HEK293 (cell line): ENCODE measurements at regions not wholly inside any gene's neighbourhood (a gene's known extent, or its start where the extent isn't known, plus 50 kb on each side); places are given as distances from the start of the nearest gene placed in this dataset.

Experiments used
- CTCF ChIA-PET: fragments of 350-600 bp; formaldehyde crosslinking; extraction: SDS; loops from one replicate; lab custom pipeline; 2021; ENCODE audit warnings: antibody characterized with exemption; lab: Yijun Ruan, JAX
- POLR2A ChIA-PET: fragments of 300-600 bp; formaldehyde crosslinking; extraction: SDS; loops from one replicate; lab custom pipeline; 2020; ENCODE audit warnings: antibody characterized with exemption, inconsistent platforms; lab: Yijun Ruan, JAX
- H3K27ac ChIP-seq: fragments of 200-500 bp; sonication (Bioruptor generic); 2 replicates; pipeline ENCODE4 v1.5.1; 2014; ENCODE audit warnings: low read depth, low read length, control low read depth, inconsistent platforms; ENCODE audit errors: extremely low read depth
- H3K36me3 ChIP-seq, 2 experiments: fragments of 200-500 bp in 1 of 2; sonication (Bioruptor generic) in 1 of 2; 1 replicate in 1 of 2; 2 replicates in 1 of 2; pipeline ENCODE4 v1.5.1; 2014 to 2017; ENCODE audit warnings: inconsistent platforms in 2 of 2, low read length in 2 of 2; ENCODE audit not compliant: control insufficient read depth in 2 of 2, insufficient read depth in 1 of 2
- H3K4me1 ChIP-seq: fragments of 200-500 bp; sonication (Bioruptor generic); 2 replicates; pipeline ENCODE4 v1.5.1; 2014; ENCODE audit warnings: mild to moderate bottlenecking, low read length, inconsistent platforms; ENCODE audit not compliant: control insufficient read depth, insufficient read depth
- H3K4me3 ChIP-seq: 2 replicates; pipeline ENCODE4 v1.5.1; 2011; ENCODE audit warnings: low read depth, mild to moderate bottlenecking, control low read depth, low read length, moderate library complexity
- H3K9me3 ChIP-seq: fragments of 200-500 bp; sonication (Bioruptor generic); 2 replicates; pipeline ENCODE4 v1.5.1; 2014; ENCODE audit warnings: low read depth, low read length, inconsistent platforms; ENCODE audit not compliant: control insufficient read depth, insufficient read depth
- BCL11A ChIP-seq: fragments of 450-650 bp; formaldehyde crosslinking; IDR thresholded peaks from 2 replicates; pipeline ENCODE4 v1.5.1; 2016; ENCODE audit warnings: low read depth, missing biosample characterization, missing genetic modification characterization
- GFI1B ChIP-seq: fragments of 450-650 bp; formaldehyde crosslinking; IDR thresholded peaks from 2 replicates; pipeline ENCODE4 v1.5.1; 2016; ENCODE audit warnings: missing biosample characterization, missing genetic modification characterization
- HOXA7 ChIP-seq: sonication (generic); formaldehyde crosslinking; IDR thresholded peaks from 2 replicates; pipeline ENCODE4 v1.8.1; 2022; ENCODE audit warnings: missing genetic modification reagents, borderline replicate concordance
- IKZF3 ChIP-seq: fragments of 450-650 bp; IDR thresholded peaks from 2 replicates; pipeline ENCODE4 v1.5.0; 2018; ENCODE audit warnings: missing biosample characterization, mild to moderate bottlenecking, missing genetic modification characterization, moderate library complexity
- OSR2 ChIP-seq: fragments of 450-650 bp; formaldehyde crosslinking; IDR thresholded peaks from 2 replicates; pipeline ENCODE4 v1.5.1; 2016; ENCODE audit warnings: missing biosample characterization, missing genetic modification characterization
- SALL2 ChIP-seq: fragments of 450-650 bp; formaldehyde crosslinking; IDR thresholded peaks from 2 replicates; pipeline ENCODE4 v1.5.0; 2017; ENCODE audit warnings: missing biosample characterization, mild to moderate bottlenecking, missing genetic modification characterization, borderline replicate concordance
- ZNF146 ChIP-seq: fragments of 450-650 bp; formaldehyde crosslinking; IDR thresholded peaks from 2 replicates; pipeline ENCODE4 v1.5.1; 2016; ENCODE audit warnings: missing biosample characterization, missing genetic modification characterization
- ZNF174 ChIP-seq: fragments of 450-650 bp; formaldehyde crosslinking; IDR thresholded peaks from 2 replicates; pipeline ENCODE4 v1.5.0; 2017; ENCODE audit warnings: missing biosample characterization, mild to moderate bottlenecking, missing genetic modification characterization
- ZNF202 ChIP-seq: fragments of 450-650 bp; formaldehyde crosslinking; IDR thresholded peaks from 2 replicates; pipeline ENCODE4 v1.5.1; 2016; ENCODE audit warnings: missing biosample characterization, missing genetic modification characterization, borderline replicate concordance
- ZNF24 ChIP-seq: fragments of 450-650 bp; formaldehyde crosslinking; IDR thresholded peaks from 2 replicates; pipeline ENCODE4 v1.5.1; 2016; ENCODE audit warnings: missing biosample characterization, missing genetic modification characterization
- ZNF274 ChIP-seq, 2 experiments: fragments of 200-500 bp in 1 of 2; fragments of 450-650 bp in 1 of 2; sonication (Bioruptor generic) in 1 of 2; formaldehyde crosslinking in 1 of 2; IDR thresholded peaks; 2 replicates each; pipeline versions ENCODE4 v1.5.1 to v1.6.1; 2014 to 2016; ENCODE audit warnings: borderline replicate concordance in 1 of 2, inconsistent platforms in 1 of 2, low read length in 1 of 2, missing biosample characterization in 1 of 2, missing genetic modification characterization in 1 of 2
- ZNF292 ChIP-seq: fragments of 450-650 bp; formaldehyde crosslinking; IDR thresholded peaks from 2 replicates; pipeline ENCODE4 v1.5.1; 2016; ENCODE audit warnings: low read depth, missing biosample characterization, missing genetic modification characterization, borderline replicate concordance
- ZNF311 ChIP-seq: fragments of 450-650 bp; formaldehyde crosslinking; IDR thresholded peaks from 2 replicates; pipeline ENCODE4 v1.5.1; 2017; ENCODE audit warnings: missing biosample characterization, missing genetic modification characterization, borderline replicate concordance
- ZNF37A ChIP-seq: fragments of 450-650 bp; IDR thresholded peaks from 2 replicates; pipeline ENCODE4 v1.5.1; 2018; ENCODE audit warnings: missing biosample characterization, missing genetic modification characterization
- ZNF426 ChIP-seq: fragments of 450-650 bp; formaldehyde crosslinking; IDR thresholded peaks from 2 replicates; pipeline ENCODE4 v1.5.1; 2017; ENCODE audit warnings: missing biosample characterization, missing genetic modification characterization, mild to moderate bottlenecking, inconsistent platforms, moderate library complexity
- ZNF529 ChIP-seq: fragments of 450-650 bp; formaldehyde crosslinking; IDR thresholded peaks from 2 replicates; pipeline ENCODE4 v1.5.1; 2017; ENCODE audit warnings: missing genetic modification characterization, missing biosample characterization; ENCODE audit not compliant: insufficient replicate concordance
- ZNF571 ChIP-seq: fragments of 450-650 bp; formaldehyde crosslinking; IDR thresholded peaks from 2 replicates; pipeline ENCODE4 v1.5.0; 2017; ENCODE audit warnings: missing biosample characterization, missing genetic modification characterization
- ZNF626 ChIP-seq: fragments of 450-650 bp; sonication (Bioruptor Pico); formaldehyde crosslinking; IDR thresholded peaks from 2 replicates; pipeline ENCODE4 v1.5.1; 2018; ENCODE audit warnings: missing biosample characterization, missing genetic modification characterization, inconsistent platforms
- ZNF777 ChIP-seq: fragments of 450-650 bp; formaldehyde crosslinking; IDR thresholded peaks from 2 replicates; pipeline ENCODE4 v1.5.1; 2017; ENCODE audit warnings: missing biosample characterization, missing genetic modification characterization, borderline replicate concordance
- ZNF837 ChIP-seq: fragments of 450-650 bp; formaldehyde crosslinking; IDR thresholded peaks from 2 replicates; pipeline ENCODE4 v1.5.1; 2016; ENCODE audit warnings: missing biosample characterization, missing genetic modification characterization
- TF ChIP-seq, protein P1 (sequence below): fragments of 450-650 bp; formaldehyde crosslinking; IDR thresholded peaks from 2 replicates; pipeline ENCODE4 v1.5.1; 2016; ENCODE audit warnings: missing biosample characterization, missing genetic modification characterization
- TF ChIP-seq, protein P2 (sequence below): sonication (generic); formaldehyde crosslinking; IDR thresholded peaks from 2 replicates; pipeline ENCODE4 v1.8.1; 2022; ENCODE audit warnings: mild to moderate bottlenecking, moderate library complexity, missing genetic modification reagents
- TF ChIP-seq, protein P3 (sequence below): IDR thresholded peaks from 2 replicates; pipeline ENCODE4 v1.6.1; 2011; ENCODE audit warnings: mild to moderate bottlenecking, low read depth, low read length, borderline replicate concordance
- TF ChIP-seq, protein P4 (sequence below): fragments of 450-650 bp; formaldehyde crosslinking; IDR thresholded peaks from 2 replicates; pipeline ENCODE4 v1.5.1; 2016; ENCODE audit warnings: missing biosample characterization, missing genetic modification characterization

DNA sequence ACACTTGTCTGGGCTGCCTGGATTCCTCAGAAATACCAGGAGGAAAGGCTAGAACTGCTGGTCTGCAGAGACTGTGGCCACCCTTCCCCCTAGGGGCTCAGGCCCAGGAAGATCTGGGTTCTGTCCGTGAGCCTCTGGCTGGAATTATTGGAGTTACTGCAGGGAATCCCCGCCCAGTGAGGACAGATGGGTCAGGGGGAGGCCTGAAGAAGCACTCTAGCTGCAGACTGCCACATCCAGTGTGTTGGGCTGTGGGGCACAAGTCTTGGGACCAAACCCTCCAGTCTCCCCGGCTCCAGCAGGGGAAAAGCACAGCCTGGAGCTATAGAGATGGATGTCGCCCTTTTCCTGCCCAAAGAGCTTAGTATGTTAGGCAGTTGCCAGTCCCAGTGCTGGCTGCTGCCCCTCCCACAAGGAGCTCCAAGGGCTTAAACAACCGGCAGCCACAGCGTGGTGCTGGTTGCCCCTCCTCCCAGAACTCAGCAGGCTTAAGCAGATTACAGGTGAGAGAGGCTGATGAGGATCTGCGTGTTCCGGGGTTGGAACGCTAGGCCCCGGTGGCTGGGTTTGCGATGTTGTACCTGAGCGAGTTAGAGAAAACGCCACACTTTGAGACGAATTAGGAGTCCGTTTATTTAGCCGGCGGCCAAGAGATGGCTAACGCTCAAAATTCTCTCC, 255.5 kb upstream of the LRRC7 start:
- TF ChIP-seq, protein P1, sequence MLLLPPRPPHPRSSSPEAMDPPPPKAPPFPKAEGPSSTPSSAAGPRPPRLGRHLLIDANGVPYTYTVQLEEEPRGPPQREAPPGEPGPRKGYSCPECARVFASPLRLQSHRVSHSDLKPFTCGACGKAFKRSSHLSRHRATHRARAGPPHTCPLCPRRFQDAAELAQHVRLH, result no peak
- TF ChIP-seq ZNF202 (no peak), ZNF146 (no peak), SALL2 (tag by site-specific recombination) (no peak)
- Histone ChIP-seq H3K4me3 (no peak overlapping the region), H3K27ac (no peak overlapping the region), H3K4me1 (no peaks in the 10 kb centered on the region), H3K9me3 (no peaks in the 10 kb centered on the region), H3K36me3 (no peaks in the 10 kb centered on the region)
- POLR2A ChIA-PET, result no interaction called here
- CTCF ChIA-PET, result interaction anchor here (0.7 kb wide), 1 partner anchor 44 kb away, joined by 3 read pairs; no protein-coding TSS in a partner anchor

DNA sequence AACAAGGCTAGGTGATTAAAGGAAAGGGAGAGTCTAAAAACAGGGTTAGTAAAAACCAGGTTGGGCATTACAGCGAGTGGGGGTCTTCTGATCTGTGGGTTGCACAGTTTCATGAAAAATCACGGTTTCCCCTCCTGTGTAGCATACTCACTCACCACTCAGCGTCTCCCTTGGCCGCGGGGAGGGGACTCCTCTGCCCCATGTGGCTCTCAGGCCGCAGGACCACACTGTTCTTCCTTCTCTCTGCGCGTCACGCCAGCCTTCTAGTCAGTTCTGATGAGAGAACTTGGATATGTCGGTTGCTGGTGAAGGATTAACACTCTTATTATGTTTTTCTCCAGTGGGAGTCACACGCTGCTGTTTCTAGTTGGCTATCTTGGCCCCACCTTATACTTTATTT, 254.6 kb upstream of the LRRC7 start:
- CTCF ChIA-PET, result interaction anchor here (0.7 kb wide), 1 partner anchor 43 kb away, joined by 3 read pairs; no protein-coding TSS in a partner anchor
- H3K4me1 ChIP-seq, result no peaks in the 10 kb centered on the region

DNA sequence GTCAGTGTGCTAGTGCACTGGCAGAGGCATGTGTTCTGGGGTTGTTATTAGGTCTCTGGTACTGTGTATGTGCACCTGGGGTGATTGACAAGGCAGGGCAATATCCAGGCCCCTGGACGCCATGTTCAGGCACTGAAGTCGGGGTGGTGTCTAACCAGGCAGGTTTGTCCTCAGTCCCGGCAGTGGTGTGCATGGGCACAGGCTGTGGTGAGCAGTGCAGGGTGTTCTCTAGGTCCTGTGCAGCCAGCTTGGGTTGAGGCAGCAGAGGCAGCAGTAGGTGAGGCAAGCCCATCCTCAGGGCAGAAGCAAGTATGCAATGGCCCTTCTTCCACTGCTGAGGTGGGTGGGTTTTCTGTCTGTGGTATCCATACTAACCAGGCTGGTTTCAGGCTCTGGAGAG, 252.3 kb upstream of the LRRC7 start:
- ChIA-PET POLR2A (no interaction called here), CTCF (no interaction called here)
- TF ChIP-seq OSR2 (tag by site-specific recombination), result no peak
- Histone ChIP-seq H3K4me1 (no peaks in the 10 kb centered on the region), H3K9me3 (no peaks in the 10 kb centered on the region), H3K4me3 (no peak overlapping the region), H3K27ac (no peak overlapping the region), H3K36me3 (no peaks in the 10 kb centered on the region)

More for the DNA sequence above, 254.6 kb upstream of the LRRC7 start:
- TF ChIP-seq ZNF837 (tag by site-specific recombination), result no peak
- TF ChIP-seq ZNF292 (tag by site-specific recombination), result no peak
- TF ChIP-seq IKZF3 (tag by site-specific recombination), result no peak
- TF ChIP-seq, protein P2, sequence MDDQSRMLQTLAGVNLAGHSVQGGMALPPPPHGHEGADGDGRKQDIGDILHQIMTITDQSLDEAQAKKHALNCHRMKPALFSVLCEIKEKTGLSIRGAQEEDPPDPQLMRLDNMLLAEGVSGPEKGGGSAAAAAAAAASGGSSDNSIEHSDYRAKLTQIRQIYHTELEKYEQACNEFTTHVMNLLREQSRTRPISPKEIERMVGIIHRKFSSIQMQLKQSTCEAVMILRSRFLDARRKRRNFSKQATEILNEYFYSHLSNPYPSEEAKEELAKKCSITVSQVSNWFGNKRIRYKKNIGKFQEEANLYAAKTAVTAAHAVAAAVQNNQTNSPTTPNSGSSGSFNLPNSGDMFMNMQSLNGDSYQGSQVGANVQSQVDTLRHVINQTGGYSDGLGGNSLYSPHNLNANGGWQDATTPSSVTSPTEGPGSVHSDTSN, result no peak
- no peak for TF ChIP-seq GFI1B (tag by site-specific recombination)
- TF ChIP-seq, protein P3, sequence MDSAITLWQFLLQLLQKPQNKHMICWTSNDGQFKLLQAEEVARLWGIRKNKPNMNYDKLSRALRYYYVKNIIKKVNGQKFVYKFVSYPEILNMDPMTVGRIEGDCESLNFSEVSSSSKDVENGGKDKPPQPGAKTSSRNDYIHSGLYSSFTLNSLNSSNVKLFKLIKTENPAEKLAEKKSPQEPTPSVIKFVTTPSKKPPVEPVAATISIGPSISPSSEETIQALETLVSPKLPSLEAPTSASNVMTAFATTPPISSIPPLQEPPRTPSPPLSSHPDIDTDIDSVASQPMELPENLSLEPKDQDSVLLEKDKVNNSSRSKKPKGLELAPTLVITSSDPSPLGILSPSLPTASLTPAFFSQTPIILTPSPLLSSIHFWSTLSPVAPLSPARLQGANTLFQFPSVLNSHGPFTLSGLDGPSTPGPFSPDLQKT, result no peak
- TF ChIP-seq BCL11A (tag by site-specific recombination), result no peak
- no peak for TF ChIP-seq ZNF529
- TF ChIP-seq ZNF571 (tag by site-specific recombination), result no peak
- no peak for TF ChIP-seq ZNF426 (tag by site-specific recombination)
- no peak overlapping the region for H3K27ac ChIP-seq
- POLR2A ChIA-PET, result no interaction called here
- no peaks in the 10 kb centered on the region for H3K36me3 ChIP-seq
- H3K4me3 ChIP-seq, result no peak overlapping the region
- no peaks in the 10 kb centered on the region for H3K9me3 ChIP-seq

DNA sequence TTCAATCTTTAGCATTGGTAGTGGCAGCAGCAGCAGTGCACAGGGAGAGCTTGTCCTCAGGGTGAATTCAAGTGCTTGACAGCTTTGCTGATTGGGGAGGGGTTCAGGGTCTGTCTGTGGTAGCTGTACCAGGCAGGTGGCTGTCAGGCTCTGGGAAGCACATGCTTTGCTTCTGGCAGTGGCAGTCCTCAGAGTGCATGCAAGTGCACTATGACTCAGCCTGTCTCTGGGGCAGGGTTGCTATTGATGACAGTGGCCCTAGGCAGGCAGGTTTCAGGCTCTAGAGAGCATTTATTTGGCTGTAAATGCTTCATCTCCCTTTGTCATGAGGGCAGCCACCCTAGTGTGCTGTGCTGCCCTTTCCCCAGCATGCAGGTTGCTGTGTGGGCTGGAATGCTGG, 251.9 kb upstream of the LRRC7 start:
- POLR2A ChIA-PET, result no interaction called here
- H3K9me3 ChIP-seq, result no peaks in the 10 kb centered on the region
- H3K4me3 ChIP-seq, result no peak overlapping the region
- no peaks in the 10 kb centered on the region for H3K36me3 ChIP-seq
- H3K4me1 ChIP-seq, result no peaks in the 10 kb centered on the region
- TF ChIP-seq, protein P4, sequence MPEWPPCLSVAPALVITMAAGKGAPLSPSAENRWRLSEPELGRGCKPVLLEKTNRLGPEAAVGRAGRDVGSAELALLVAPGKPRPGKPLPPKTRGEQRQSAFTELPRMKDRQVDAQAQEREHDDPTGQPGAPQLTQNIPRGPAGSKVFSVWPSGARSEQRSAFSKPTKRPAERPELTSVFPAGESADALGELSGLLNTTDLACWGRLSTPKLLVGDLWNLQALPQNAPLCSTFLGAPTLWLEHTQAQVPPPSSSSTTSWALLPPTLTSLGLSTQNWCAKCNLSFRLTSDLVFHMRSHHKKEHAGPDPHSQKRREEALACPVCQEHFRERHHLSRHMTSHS (tag by site-specific recombination), result no peak
- TF ChIP-seq ZNF274 (IDR thresholded peaks at IDR 0.05; ENCODE audit: low read length) (no peak), ZNF274 (tag by site-specific recombination; IDR thresholded peaks at IDR 0.05; ENCODE audit: borderline replicate concordance) (no peak), ZNF777 (tag by site-specific recombination) (no peak), ZNF174 (tag by site-specific recombination) (no peak), ZNF626 (tag by site-specific recombination) (no peak), HOXA7 (CRISPR knock-in tag) (no peak), ZNF311 (tag by site-specific recombination) (no peak), ZNF24 (no peak), ZNF37A (tag by site-specific recombination) (no peak)
- TF ChIP-seq, all 188 proteins: peak for 0
- CTCF ChIA-PET, result no interaction called here
- H3K27ac ChIP-seq, result no peak overlapping the region
